Brain pericyte (primary cell): ENCODE measurements at regions not wholly inside any gene's neighbourhood (a gene's known extent, or its start where the extent isn't known, plus 50 kb on each side); places are given as distances from the start of the nearest gene placed in this dataset.
"Not testable (repeated sequence)": the region's sequence is repeated elsewhere in the genome, so short reads cannot be mapped to it uniquely, and the experiment has no call there.

Experiments
- DNase-seq: peaks from one replicate; pipeline ENCODE4 v3.0.0-alpha.2; 2012; ENCODE audit warnings: low read depth, low spot score

DNA sequence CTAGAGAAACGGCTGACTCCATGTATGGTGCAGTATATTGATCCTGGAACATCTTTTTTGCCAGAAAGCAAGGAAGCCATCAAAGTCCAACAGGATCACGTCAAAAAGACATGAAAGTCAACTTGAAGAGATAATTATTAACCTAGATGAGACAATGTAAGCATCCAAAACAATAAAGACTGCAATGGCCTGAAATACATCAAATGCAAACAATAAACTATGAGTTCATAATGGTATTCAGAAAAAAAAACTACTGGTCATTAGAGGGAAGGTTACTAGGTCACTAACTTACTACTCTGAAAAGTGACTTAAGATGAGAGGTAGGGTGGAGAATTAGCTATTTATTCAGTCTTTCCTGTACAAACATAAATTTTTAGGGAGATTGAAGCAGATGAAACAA is 75.3 kb upstream of the OR4F16 start:
- DNase-seq, result not testable (repeated sequence)

- DNase-seq, result not testable (repeated sequence)
Measured at GRCh38 chr1:771449-771848, 85.0 kb upstream of the OR4F16 start.

DNA sequence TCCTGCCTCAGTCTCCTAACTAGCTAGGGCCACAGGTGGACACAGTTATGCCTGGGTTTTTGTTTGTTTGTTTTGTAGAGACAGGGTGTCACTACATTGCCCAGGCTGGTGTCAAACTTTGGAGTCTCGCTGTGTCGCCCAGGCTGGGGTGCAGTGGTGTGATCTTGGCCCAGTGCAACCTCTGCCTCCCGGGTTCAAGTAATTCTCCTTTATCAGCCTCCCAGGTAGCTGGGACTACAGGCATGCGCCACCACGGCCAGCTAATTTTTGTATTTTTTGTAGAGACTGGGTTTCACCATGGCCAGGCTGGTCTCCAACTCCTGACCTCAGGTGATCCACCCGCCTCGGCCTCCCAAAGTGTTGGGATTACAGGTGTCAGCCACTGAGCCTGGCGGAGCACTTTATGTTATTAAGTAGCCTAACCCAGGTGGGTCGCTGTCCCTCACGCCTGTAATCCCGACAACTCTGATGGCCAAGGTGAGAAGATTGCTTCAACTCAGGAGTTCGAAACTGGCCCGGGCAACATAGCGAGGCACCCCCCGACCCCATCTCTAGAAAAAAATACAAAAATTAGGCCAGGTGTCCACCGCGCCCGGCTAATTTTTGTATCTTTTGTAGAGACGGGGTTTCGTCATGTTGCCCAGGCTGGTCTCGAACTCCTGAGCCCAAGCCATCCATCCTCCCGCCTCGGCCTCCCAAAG is 91.2 kb upstream of the OR4F16 start:
- DNase-seq, result not testable (repeated sequence)

DNA sequence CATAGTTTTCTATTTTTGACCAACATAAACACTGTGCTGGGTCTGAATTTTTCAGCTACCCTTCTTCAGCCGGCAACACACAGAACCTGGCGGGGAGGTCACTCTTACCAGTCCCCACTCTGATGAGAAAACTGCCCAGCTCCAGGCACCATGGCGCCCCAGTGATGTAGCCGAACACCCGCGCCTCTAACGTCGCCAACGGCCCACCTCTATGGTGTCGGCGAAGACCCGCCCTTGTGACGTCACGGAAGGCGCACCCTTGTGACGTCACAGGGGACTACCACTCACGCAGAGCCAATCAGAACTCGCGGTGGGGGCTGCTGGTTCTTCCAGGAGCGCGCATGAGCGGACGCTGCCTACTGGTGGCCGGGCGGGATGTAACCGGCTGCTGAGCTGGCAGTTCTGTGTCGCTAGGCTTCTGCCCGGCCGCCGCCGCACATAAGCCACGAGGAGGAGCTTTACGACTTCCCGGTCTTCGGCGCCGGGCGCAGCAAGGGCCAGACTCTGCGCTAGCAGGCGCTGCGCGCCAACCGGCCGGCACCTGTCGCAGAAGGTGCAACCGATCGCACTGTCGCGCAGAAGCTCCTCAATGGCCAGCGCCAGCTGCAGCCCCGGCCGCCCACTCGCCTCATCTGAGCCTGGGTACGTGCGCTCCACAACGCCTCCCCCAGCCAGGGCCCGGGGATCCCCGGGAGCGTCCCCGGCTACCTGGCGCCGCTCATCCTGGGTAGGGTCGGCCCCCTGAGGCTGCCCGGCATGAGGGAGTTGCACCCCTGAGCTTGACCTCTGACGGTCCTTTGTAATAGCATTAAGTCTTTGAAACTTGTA is 92.2 kb upstream of the OR4F16 start:
- DNase-seq, result peak; percentile 100

DNA sequence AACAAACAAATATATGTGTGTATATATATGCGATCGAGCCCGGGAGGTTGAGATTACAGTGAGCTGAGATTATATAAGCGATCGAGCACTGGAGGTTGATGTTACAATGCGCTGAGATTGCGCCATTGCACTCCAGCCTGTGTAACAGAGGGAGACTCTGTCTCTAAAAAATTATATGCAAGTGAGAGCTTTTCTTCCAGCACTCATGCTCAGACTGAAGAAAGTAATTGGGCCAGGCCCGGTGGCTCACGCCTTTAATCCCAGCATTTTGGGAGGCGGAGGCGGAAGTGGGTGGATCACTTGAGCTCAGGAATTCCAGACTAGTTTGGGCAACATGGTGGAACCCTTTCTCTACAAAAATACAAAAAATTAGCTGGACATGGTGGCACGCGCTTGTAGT is 93.2 kb upstream of the OR4F16 start:
- DNase-seq, result not testable (repeated sequence)

- no peak for DNase-seq
Measured at GRCh38 chr1:788835-789234, 102.4 kb upstream of the OR4F16 start.

- not testable (repeated sequence) for DNase-seq
Measured at GRCh38 chr1:789606-790005, 103.2 kb upstream of the OR4F16 start.

- not testable (repeated sequence) for DNase-seq
Measured at GRCh38 chr1:790388-790930, 104.0 kb upstream of the OR4F16 start.

DNA sequence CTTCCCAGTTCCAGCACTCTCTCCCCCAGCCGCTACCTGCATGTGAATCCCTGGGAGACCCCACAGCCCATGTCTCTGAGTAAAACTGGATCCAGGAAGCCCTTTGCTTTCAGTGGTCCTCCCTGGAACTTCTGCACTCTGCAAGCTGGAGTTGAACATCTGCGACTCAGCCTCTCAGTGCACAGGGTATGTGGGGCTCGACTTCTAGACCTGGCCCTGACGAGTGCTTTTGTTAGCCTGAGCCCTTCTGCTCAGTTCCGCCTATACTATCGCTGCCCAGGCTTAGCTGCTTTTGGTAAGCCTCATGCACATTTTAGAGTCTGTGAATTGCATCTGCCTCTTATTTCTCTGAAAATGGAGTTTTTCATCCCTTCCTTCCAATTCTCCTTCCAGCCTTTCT is 107.9 kb upstream of the OR4F16 start:
- DNase-seq, result not testable (repeated sequence)

GRCh38 chr1:794918-795584 is 108.6 kb upstream of the OR4F16 start:
- not testable (repeated sequence) for DNase-seq

DNA sequence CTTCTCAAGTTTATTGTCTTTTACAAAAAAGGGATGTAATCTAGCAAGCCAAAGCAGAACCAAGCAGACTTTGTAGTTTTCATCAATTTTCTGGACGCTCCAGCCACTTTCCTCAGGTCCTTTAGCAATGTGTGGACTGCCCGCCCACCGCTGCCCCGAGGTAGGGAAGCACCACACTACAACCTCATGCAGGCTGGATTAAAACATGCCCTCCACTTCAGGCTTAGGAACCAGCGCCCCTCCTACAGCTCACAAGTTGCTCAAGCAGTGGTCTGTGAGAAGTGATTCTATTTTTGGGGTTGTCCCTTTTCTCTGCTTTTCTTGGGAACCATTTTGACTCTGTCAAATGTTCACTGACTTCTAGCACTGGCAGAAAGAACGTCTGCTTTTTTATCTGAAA is 111.2 kb upstream of the OR4F16 start:
- DNase-seq, result not testable (repeated sequence)

DNA sequence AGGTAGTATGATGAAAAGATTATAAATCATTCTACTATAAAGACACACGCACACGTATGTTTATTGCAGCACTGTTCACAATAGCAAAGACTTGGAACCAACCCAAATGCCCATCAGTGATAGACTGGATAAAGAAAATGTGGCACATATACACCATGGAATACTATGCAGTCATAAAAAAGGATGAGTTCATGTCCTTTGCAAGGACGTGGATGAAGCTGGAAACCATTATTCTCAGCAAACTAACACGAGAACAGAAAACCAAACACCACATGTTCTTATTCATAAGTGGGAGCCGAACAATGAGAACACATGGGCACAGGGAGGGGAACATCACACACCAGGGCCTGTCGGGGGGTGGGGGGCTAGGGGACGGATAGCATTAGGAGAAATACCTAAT is 113.9 kb upstream of the OR4F16 start:
- not testable (repeated sequence) for DNase-seq

DNA sequence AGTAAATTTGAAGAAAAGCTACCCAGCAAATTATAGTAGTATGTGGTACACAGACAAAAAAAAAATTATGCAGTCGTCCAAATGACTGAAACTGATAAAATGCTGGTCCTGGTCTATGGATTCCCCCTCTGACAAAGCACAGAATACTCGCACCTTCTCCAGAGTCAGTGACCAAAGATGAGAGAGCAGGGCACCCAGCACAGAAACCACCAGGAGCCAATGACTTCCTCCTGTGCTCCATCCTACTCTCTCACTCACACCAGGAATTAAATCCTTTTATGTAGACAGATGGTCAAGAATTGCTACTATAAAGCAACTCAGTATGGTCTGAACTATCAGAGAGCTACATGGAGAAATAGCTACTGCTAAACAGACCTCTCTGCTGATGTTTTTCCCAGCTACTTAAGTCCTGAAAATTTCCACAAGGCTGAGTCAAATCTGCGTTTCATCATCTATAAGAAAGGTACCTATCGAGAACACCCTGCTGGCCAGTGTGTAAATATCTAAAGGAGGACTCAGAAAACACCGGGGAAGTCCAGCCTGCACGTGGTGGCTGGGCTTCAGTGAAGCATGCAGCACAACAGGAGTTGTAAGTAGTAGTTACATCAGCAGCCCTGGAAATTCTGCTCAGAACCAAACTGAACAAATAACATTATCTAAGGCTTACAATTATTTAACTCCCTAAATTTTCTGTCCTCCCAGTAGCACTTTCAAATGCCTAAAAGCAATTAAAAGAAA is 118.1 kb upstream of the OR4F16 start:
- DNase-seq, result not testable (repeated sequence)

DNA sequence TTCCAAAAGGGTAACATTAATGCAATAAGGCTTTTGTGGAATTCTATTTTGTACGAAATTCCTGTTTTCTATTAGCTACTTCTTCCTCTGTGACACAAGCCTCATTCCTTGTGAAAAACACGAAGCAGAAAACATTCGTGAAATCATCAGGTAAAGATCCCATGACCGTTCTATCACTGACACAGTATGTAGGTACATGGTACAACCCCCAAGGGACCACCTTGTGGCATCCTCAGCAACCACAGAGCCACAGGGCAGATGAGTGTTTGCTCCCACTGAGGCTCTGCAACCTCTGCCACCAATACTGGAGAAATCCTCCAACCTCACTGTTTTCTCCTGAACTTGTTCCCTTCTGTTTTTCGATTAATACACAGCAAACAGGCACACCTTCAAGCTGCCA is 118.4 kb upstream of the SAMD11 start:
- DNase-seq, result not testable (repeated sequence)

GRCh38 chr1:807066-807465 is 116.7 kb upstream of the SAMD11 start:
- DNase-seq, result not testable (repeated sequence)

DNA sequence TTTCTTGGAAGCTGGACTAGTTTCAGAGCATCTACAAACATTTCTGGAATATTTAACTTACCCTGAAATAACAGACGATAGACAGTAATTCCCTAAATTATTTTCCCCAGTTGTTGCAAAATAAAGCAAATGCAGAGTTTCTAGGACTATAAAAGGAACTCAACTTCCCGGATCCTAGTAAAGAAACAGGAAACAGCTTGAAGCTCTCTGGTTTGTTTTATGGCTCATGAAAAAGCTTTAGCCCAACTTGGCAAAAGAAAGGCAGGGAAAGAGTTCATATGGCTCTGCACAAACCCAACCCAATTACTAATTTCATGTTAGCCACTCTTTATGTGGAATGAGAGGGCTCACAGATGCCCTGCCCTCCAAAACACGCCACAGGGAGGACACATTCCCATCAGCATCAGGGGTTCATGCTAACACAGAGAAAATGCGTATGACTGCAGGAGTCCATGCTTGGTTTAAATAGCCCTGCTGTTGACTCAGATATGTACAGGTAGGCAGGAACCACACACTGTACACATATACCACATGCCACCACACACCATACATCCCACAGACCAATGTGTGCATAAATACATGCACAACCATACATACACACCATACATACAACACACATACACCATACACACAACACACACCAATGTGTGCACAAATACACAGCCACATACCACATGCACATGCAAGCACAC is 115.9 kb upstream of the SAMD11 start:
- DNase-seq, result not testable (repeated sequence)

DNA sequence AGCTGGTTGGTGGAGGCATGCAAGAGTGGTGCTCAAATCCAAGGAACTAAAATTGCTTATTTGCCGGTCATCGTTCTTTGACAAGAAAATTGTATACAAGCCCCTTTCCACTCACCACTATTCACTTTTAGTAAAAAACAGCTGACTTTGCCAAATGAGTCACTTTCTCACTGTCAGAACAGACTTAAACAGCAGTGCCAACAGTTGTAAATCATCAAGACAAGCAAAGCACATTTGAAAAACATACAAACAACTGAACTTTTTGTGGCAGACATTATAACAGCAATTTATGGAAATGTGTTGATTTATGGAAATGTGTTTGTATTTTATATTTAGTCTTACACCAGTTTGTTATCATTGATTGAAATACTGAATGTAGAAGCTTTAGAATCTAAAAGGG is 112.8 kb upstream of the SAMD11 start:
- DNase-seq, result not testable (repeated sequence)

- not testable (repeated sequence) for DNase-seq
Measured at GRCh38 chr1:812535-813127, 111.1 kb upstream of the SAMD11 start.

- DNase-seq, result not testable (repeated sequence)
Measured at GRCh38 chr1:814543-814942, 109.2 kb upstream of the SAMD11 start.
